ENCODE measurements at regions not wholly inside any gene's neighbourhood (a gene's known extent, or its start where the extent isn't known, plus 50 kb on each side); places are given as distances from the start of the nearest gene placed in this dataset.
"Not testable (repeated sequence)": the region's sequence is repeated elsewhere in the genome, so short reads cannot be mapped to it uniquely, and the experiment has no call there.

DNA sequence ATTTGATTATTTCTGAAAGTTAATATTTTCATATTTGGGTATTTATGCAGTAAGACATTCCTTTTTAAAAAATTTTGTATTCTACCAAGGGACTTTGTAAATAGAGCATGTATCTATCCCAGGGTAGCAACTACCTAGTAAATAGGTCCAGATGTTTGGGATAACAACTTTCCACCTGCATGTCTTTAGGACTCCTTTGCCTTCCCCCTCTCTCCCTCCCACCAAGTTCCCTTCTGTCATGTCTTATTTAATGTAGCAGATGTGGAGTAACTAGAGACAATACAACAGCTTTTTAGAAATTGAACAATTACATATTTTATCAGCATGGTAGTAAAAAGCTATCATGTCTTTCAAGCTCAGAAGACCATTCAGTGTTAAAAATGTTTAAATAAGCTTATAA, 821.0 kb downstream of the C4orf33 start:
- DNase-seq = no peak

DNA sequence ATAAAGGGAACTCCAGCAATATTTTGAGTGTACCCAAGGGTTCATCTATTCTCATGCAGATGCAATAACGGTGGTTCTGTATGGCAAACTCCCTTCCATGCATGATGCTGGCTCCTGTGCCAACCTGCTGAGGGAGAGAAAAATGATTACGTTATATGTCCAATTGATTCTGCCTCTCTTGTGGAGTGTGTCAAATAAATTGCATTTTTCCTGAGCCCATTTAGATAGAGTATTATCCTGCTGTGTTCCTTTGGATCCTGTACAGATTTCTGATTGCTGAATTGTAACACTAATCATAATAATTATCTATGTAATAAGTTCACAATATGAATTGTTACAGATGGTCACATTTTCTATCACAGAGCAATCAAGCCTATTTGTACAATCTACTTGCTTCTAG, 821.7 kb downstream of the C4orf33 start:
- no peak for DNase-seq

- DNase-seq = no peak
Observed at GRCh38 chr4:129926936-129927335, 831.0 kb downstream of the C4orf33 start.

- no peak for DNase-seq
Observed at GRCh38 chr4:129929052-129929451, 833.1 kb downstream of the C4orf33 start.

GRCh38 chr4:129929984-129930383, 834.0 kb downstream of the C4orf33 start:
- no peak for DNase-seq

DNA sequence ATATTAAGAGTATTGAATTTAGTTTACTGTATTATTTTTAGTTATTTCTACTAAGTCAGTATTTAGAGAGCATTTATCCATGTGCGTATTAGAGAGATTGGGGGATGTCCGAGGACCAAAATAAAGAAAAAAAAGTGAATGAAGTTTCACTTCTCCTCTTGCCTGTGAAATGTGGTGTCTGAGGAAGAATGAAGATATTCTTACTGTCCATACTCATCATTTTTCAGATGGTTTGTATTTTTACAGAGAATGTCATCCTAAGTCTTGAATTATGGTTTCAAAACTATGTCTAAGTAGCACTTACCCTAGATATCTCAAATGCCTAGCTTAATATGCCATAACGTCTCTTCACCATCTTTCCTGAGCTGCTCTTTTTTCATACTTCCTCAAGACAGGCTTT, 854.3 kb downstream of the C4orf33 start:
- DNase-seq = no peak

DNA sequence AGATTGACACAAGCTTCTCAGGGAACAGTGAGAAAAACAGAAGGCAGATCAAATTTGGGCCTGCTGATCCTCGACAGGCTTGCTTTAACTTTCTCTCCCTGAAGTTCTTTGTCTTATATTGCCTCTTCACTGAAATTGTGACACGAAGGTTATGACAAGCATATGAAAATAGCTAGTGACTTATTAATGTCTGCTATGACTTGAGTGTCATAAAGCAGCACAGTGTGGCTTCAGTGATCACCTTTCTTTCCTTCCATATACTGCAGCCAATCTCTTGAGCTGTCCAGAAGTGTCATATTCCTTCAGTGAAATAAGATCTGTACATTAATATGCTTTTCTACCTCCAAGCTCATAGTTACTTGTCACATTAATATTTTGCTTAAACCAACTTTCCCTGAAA, 870.2 kb downstream of the C4orf33 start:
- no peak for DNase-seq

GRCh38 chr4:129968366-129968765, 872.4 kb downstream of the C4orf33 start:
- DNase-seq = no peak

GRCh38 chr4:129968778-129969177, 872.8 kb downstream of the C4orf33 start:
- no peak for DNase-seq

- no peak for DNase-seq
Observed at GRCh38 chr4:129970801-129971200, 874.8 kb downstream of the C4orf33 start.

DNA sequence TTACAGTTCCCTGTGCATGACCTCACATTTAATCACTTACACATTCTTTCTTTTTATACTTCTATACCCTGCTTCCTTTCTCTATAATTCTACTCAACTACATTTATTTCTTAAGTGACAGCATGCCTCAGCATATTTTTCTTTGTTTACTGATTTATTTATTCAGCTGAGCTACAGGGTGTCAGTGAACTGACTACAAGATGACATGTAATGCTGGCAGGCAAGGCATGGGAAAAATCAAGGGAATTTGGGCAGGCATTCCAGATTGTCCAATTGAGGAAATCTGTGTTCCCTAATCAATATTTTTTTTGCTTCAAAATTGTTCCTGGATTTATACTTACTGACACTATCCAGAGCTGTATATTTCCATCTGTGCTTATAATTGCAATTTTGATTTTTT, 875.5 kb downstream of the C4orf33 start:
- no peak for DNase-seq

- DNase-seq = no peak
Observed at GRCh38 chr4:129972257-129972656, 876.3 kb downstream of the C4orf33 start.

GRCh38 chr4:129974730-129975129, 878.8 kb downstream of the C4orf33 start:
- no peak for DNase-seq

DNA sequence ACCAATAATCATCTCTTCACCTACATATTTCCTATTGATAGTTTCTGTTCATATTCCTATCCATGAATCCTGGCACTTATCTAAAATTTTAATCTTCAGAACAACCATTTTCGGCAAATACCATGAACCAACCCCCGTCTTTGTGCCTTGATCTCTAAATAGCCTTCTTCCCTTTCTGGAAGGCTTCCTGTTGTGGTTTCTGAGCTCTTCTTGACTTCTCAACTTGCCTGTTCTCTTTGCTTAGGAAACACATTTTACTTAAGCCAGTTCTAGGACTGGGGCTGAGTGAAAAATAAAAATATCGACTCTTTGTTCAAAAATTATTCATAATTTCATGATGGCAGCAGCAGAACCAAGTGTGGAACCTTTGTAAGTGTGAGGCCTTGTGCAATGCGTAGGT, 882.4 kb downstream of the C4orf33 start:
- no peak for DNase-seq

- no peak for DNase-seq
Observed at GRCh38 chr4:129988957-129989356, 893.0 kb downstream of the C4orf33 start.

GRCh38 chr4:129994715-129995114, 898.8 kb downstream of the C4orf33 start:
- DNase-seq = no peak

GRCh38 chr4:129998436-129999150, 902.6 kb downstream of the C4orf33 start:
- no peak for DNase-seq

- DNase-seq = no peak
Observed at GRCh38 chr4:129999156-129999555, 903.2 kb downstream of the C4orf33 start.

DNA sequence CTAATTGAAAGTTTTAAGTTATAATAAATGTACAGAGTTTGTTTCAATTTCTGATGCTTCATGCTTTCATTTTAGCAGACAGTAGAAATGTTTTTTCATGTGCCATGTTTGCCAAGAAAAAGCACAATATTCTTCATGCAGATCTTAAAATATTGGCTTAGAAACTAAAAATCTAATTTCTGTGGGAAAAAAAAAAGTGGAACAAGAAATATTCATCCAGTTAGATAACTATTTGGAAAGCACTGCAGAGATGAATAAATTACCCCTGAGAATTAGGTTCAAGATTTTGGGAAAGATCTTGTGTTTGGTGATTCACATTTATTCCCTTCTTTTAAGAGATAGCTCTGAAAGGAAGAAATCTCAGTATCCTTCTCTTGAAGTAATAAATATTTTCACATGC, 912.5 kb downstream of the C4orf33 start:
- no peak for DNase-seq

- DNase-seq = not testable (repeated sequence)
Observed at GRCh38 chr4:130012806-130013205, 916.9 kb downstream of the C4orf33 start.

- DNase-seq = no peak
Observed at GRCh38 chr4:130021706-130022105, 925.8 kb downstream of the C4orf33 start.

GRCh38 chr4:130023088-130023487, 927.1 kb downstream of the C4orf33 start:
- no peak for DNase-seq

GRCh38 chr4:130025701-130026100, 929.7 kb downstream of the C4orf33 start:
- DNase-seq = no peak

GRCh38 chr4:130026185-130026584, 930.2 kb downstream of the C4orf33 start:
- DNase-seq = no peak

DNA sequence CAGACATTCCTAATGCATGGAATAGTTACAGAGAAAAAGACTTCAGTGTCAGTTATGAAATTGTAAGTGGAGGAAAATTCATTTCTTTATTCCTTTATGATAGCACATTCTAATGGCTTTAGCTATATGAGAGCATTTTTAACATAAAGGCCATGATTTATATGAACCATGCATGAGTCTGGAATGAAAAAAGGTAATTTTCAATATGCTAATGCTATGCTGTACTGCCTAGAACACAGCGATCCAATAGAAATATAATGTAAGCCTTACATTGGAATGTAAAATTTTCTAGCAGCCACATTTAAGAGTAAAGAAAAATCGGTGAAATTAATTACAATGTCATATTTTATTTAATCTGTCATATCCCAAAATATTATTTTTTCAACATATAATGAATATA, 932.0 kb downstream of the C4orf33 start:
- no peak for DNase-seq

Data from activated gamma-delta T cell treated with Interleukin-2 at 50 U/mL for 16 hours (primary cell).